ENCODE measurements at regions not wholly inside any gene's neighbourhood (a gene's known extent, or its start where the extent isn't known, plus 50 kb on each side); places are given as distances from the start of the nearest gene placed in this dataset.

GRCh38 chr2:234373060-234373459 lies 123.8 kb downstream of the ARL4C start:
- intact Hi-C loops (cut with micrococcal nuclease; ENCODE audit: unreplicated experiment) (no loop called here), in situ Hi-C loops (cut with HindIII; ENCODE audit: extremely low pct_ligation_motif_present, low pct_unique_long_range_greater_than_20kb) (no loop called here)
- no peaks in the 10 kb centered on the region for H3K4me1 ChIP-seq (ENCODE audit: insufficient read depth, low read length)
- H3K9ac ChIP-seq (ENCODE audit: insufficient read depth, low read depth, low read length), result no peak overlapping the region
- H3K36me3 ChIP-seq (replicated peaks in 1 of 2; ENCODE audit: control insufficient read depth in 1 of 2, insufficient read depth in 2 of 2, low read length in 2 of 2), result no peaks in the 10 kb centered on the region
- DNase-seq (ENCODE audit: low spot score) (no peak), ATAC-seq (no peak), FAIRE-seq (no peak)
- no peaks in the 10 kb centered on the region for H3K9me3 ChIP-seq (ENCODE audit: low read length)
- no peak overlapping the region for H2AFZ ChIP-seq (ENCODE audit: low read length)
- ChIA-PET POLR2A (no interaction called here), CTCF (ENCODE audit: low intra/inter-chr PET ratio, low total read pairs) (no interaction called here)
- peaks cover 0 to 1% of the 10 kb centered on the region in 2 experiments; a peak in 1 of 5 replicates for H3K27me3 ChIP-seq (ENCODE audit: control insufficient read depth in 1 of 2, insufficient read depth in 2 of 2, low read length in 2 of 2)
- 50% methylated on average over 4 of the region's 4 CpGs for whole genome bisulfite sequencing (ENCODE audit: low lambda C conversion rate)
- no peak overlapping the region for H3K4me2 ChIP-seq (ENCODE audit: low read depth, low read length)
- H4K20me1 ChIP-seq (ENCODE audit: insufficient read depth, low read length), result no peaks in the 10 kb centered on the region; the same call in 1 of the 2 replicates
- H3K79me2 ChIP-seq (ENCODE audit: insufficient read depth, low read length), result no peaks in the 10 kb centered on the region
- H3K4me3 ChIP-seq (replicated peaks in 1 of 3; ENCODE audit: insufficient read depth in 1 of 3, low read depth in 2 of 3, low read length in 3 of 3), result no peak overlapping the region
- no TSS peak for BruUV-seq (replicated peaks)
- TF ChIP-seq ATM (IDR thresholded peaks at IDR 0.05; ENCODE audit: borderline replicate concordance) (no peak), ZNF839 (CRISPR knock-in tag; IDR thresholded peaks at IDR 0.05; ENCODE audit: borderline replicate concordance) (no peak), HNF4A (CRISPR knock-in tag; IDR thresholded peaks at IDR 0.05) (no peak), ZNF652 (CRISPR knock-in tag; IDR thresholded peaks at IDR 0.05; ENCODE audit: borderline replicate concordance, low read depth) (no peak), HNF1A (IDR thresholded peaks at IDR 0.05; ENCODE audit: low read depth) (no peak), HNF1A (CRISPR knock-in tag; IDR thresholded peaks at IDR 0.05; ENCODE audit: borderline replicate concordance) (no peak), THRA (CRISPR knock-in tag; IDR thresholded peaks at IDR 0.05; ENCODE audit: borderline replicate concordance) (no peak), ZNF782 (CRISPR knock-in tag; IDR thresholded peaks at IDR 0.05; ENCODE audit: borderline replicate concordance) (no peak), SOX13 (IDR thresholded peaks at IDR 0.05) (no peak), SOX13 (CRISPR knock-in tag; conservative IDR thresholded peaks at IDR 0.05 in 1 of 2, IDR thresholded peaks at IDR 0.05 in 1 of 2) (no peak)
- H3K27ac ChIP-seq (ENCODE audit: extremely low read length, insufficient read depth, low read length), result no peak overlapping the region

Measured in HepG2 (cell line).